A549 (cell line): ENCODE measurements at regions not wholly inside any gene's neighbourhood (a gene's known extent, or its start where the extent isn't known, plus 50 kb on each side); places are given as distances from the start of the nearest gene placed in this dataset.

ENCODE experiments used
- ATAC-seq, 2 experiments: fragments of 200-7000 bp in 1 of 2; fragments of >200 bp in 1 of 2; cut with Nextera tagmentation in 1 of 2; cut with Tn5 transposase in 1 of 2; 3 replicates each; pipeline versions ENCODE4 v1.8.0 to v1.9.1; 2018 to 2020; ENCODE audit warnings: mild to moderate bottlenecking in 1 of 2, moderate library complexity in 1 of 2
- CTCF ChIA-PET: fragments of 300-600 bp; sonication (Branson Sonifier 250); formaldehyde crosslinking; extraction: SDS; loops from one replicate; lab custom pipeline; 2021; ENCODE audit warnings: antibody characterized with exemption, inconsistent platforms; lab: Yijun Ruan, JAX
- POLR2A ChIA-PET: fragments of 350-600 bp; formaldehyde crosslinking; extraction: SDS; loops from one replicate; lab custom pipeline; 2021; ENCODE audit warnings: antibody characterized with exemption, inconsistent platforms; lab: Yijun Ruan, JAX
- DNase-seq, 2 experiments: peaks; one replicate each; pipeline versions ENCODE4 v3.0.0 to v3.0.0-alpha.2; 2011 to 2016; ENCODE audit warnings: low read depth in 1 of 2, low spot score in 1 of 2
- FAIRE-seq: peaks from 2 replicates; lab custom pipeline; 2011; peaks lifted over from hg19 to GRCh38; lab: Jason Lieb, UNC
- H3K27ac ChIP-seq, 2 experiments: fragments of >200 bp; sonication (Bioruptor Twin); formaldehyde crosslinking; 3 replicates each; pipeline ENCODE4 v1.5.1; 2016 to 2017
- H3K4me1 ChIP-seq: fragments of >200 bp; sonication (Bioruptor Twin); formaldehyde crosslinking; 3 replicates; pipeline ENCODE4 v1.6.1; 2016
- H3K4me2 ChIP-seq: fragments of >200 bp; sonication (Bioruptor Twin); formaldehyde crosslinking; 3 replicates; pipeline ENCODE4 v1.6.1; 2016
- H3K4me3 ChIP-seq: fragments of >200 bp; sonication (Bioruptor Twin); formaldehyde crosslinking; 3 replicates; pipeline ENCODE4 v1.5.1; 2016
- H3K9me3 ChIP-seq: fragments of >200 bp; sonication (Bioruptor Twin); formaldehyde crosslinking; 3 replicates; pipeline ENCODE4 v1.6.1; 2016
- ATOH8 ChIP-seq: fragments of 250-450 bp; sonication (Bioruptor Pico); IDR thresholded peaks from 2 replicates; pipeline ENCODE4 v1.5.0; 2020; ENCODE audit warnings: low read depth, mild to moderate bottlenecking, moderate library complexity
- BCL3 ChIP-seq: fragments of >200 bp; sonication (Bioruptor Twin); formaldehyde crosslinking; IDR thresholded peaks from 3 replicates; pipeline ENCODE4 v1.6.1; 2016
- CBX8 ChIP-seq: fragments of 200-600 bp; sonication (generic); IDR thresholded peaks from 2 replicates; pipeline ENCODE4 v1.6.1; 2016
- CHD2 ChIP-seq: fragments of 150-350 bp; IDR thresholded peaks from 2 replicates; pipeline ENCODE4 v1.6.1; 2014; ENCODE audit warnings: low read length; ENCODE audit not compliant: partially characterized antibody
- CHD4 ChIP-seq: fragments of 200-600 bp; sonication (generic); IDR thresholded peaks from 2 replicates; pipeline ENCODE4 v1.6.1; 2016; ENCODE audit warnings: antibody characterized with exemption, mild to moderate bottlenecking, borderline replicate concordance
- CTCF ChIP-seq: fragments of >200 bp; sonication (Bioruptor Twin); formaldehyde crosslinking; IDR thresholded peaks from 3 replicates; pipeline ENCODE4 v1.5.1; 2016
- E2F6 ChIP-seq: IDR thresholded peaks from 2 replicates; pipeline ENCODE4 v1.6.1; 2012; ENCODE audit warnings: low read depth, borderline replicate concordance
- EHF ChIP-seq: fragments of 250-450 bp; sonication (Bioruptor Pico); IDR thresholded peaks from 2 replicates; pipeline ENCODE4 v1.5.0; 2020; ENCODE audit warnings: mild to moderate bottlenecking
- EHMT2 ChIP-seq: fragments of 200-600 bp; sonication (generic); IDR thresholded peaks from 2 replicates; pipeline ENCODE4 v1.6.1; 2016; ENCODE audit warnings: antibody characterized with exemption, low read depth, mild to moderate bottlenecking, moderate library complexity
- GATA3 ChIP-seq: IDR thresholded peaks from 2 replicates; pipeline ENCODE4 v1.6.1; 2012; ENCODE audit warnings: borderline replicate concordance
- HDAC2 ChIP-seq: fragments of 200-600 bp; sonication (generic); IDR thresholded peaks from 2 replicates; pipeline ENCODE4 v1.6.1; 2016
- HMGXB4 ChIP-seq: fragments of 250-450 bp; sonication (Bioruptor Pico); IDR thresholded peaks from 2 replicates; pipeline ENCODE4 v1.5.0; 2021; ENCODE audit warnings: mild to moderate bottlenecking, moderate library complexity, borderline replicate concordance
- KDM1A ChIP-seq: fragments of 200-600 bp; sonication (generic); IDR thresholded peaks from 2 replicates; pipeline ENCODE4 v1.6.1; 2016; ENCODE audit warnings: low read depth, mild to moderate bottlenecking
- MAX ChIP-seq: IDR thresholded peaks from 2 replicates; pipeline ENCODE4 v1.6.1; 2012
- MYC ChIP-seq: IDR thresholded peaks from 2 replicates; pipeline ENCODE4 v1.6.1; 2012; ENCODE audit warnings: mild to moderate bottlenecking, inconsistent platforms, low read length, improper control_type of control experiment, borderline replicate concordance
- POLR2A ChIP-seq: IDR thresholded peaks from 2 replicates; pipeline ENCODE4 v1.6.1; 2012; ENCODE audit warnings: mild to moderate bottlenecking, low read length
- RAD21 ChIP-seq, 2 experiments: fragments of >200 bp in 1 of 2; sonication (Bioruptor Twin) in 1 of 2; formaldehyde crosslinking in 1 of 2; IDR thresholded peaks in 1 of 2; conservative IDR thresholded peaks in 1 of 2; 2 replicates in 1 of 2; 3 replicates in 1 of 2; pipeline ENCODE4 v1.6.1; 2012 to 2018; ENCODE audit warnings: inconsistent platforms in 1 of 2
- RARB ChIP-seq: fragments of 250-450 bp; sonication (Bioruptor Pico); IDR thresholded peaks from 2 replicates; pipeline ENCODE4 v1.8.0; 2021; ENCODE audit warnings: mild to moderate bottlenecking, moderate library complexity
- REST ChIP-seq: fragments of 200-600 bp; sonication (generic); IDR thresholded peaks from 2 replicates; pipeline ENCODE4 v1.6.1; 2016; ENCODE audit warnings: antibody characterized with exemption, mild to moderate bottlenecking, moderate library complexity
- RFX5 ChIP-seq: fragments of 450-650 bp; IDR thresholded peaks from 2 replicates; pipeline ENCODE4 v1.7.1; 2014; ENCODE audit warnings: antibody characterized with exemption, mild to moderate bottlenecking, moderate library complexity
- SMC3 ChIP-seq: fragments of >200 bp; sonication (Bioruptor Twin); formaldehyde crosslinking; IDR thresholded peaks from 3 replicates; pipeline ENCODE4 v1.6.1; 2018; ENCODE audit warnings: inconsistent platforms
- TP53 ChIP-seq: fragments of 250-450 bp; sonication (Bioruptor Pico); IDR thresholded peaks from 2 replicates; pipeline ENCODE4 v1.5.0; 2021; ENCODE audit warnings: mild to moderate bottlenecking, moderate library complexity
- USF2 ChIP-seq: fragments of 450-650 bp; IDR thresholded peaks from 2 replicates; pipeline ENCODE4 v1.6.1; 2014; ENCODE audit warnings: antibody characterized with exemption
- WGBS: methylation state at CpG from one replicate; pipeline ENCODE4 v1.1.6; 2017; ENCODE audit errors: missing lambda C conversion rate; 5-methylcytosine and 5-hydroxymethylcytosine counted together

- TF ChIP-seq RAD21 (conservative IDR thresholded peaks at IDR 0.05 in 1 of 2, IDR thresholded peaks at IDR 0.05 in 1 of 2), result no peak
Observed at GRCh38 chr16:64384636-64385035, 737.2 kb downstream of the CDH11 start (continued).

GRCh38 chr16:64381979-64382378 lies 739.9 kb downstream of the CDH11 start:
- ChIA-PET POLR2A (no interaction called here), CTCF (no interaction called here)
- no peaks in the 10 kb centered on the region for H3K9me3 ChIP-seq
- WGBS, result 31% methylated on average over 4 of the region's 4 CpGs
- TF ChIP-seq RFX5 (no peak), HMGXB4 (CRISPR knock-in tag) (no peak), USF2 (no peak), CTCF (no peak), BCL3 (no peak), TP53 (no peak), GATA3 (no peak), EHF (no peak), MYC (no peak), SMC3 (no peak), KDM1A (no peak), MAX (no peak), E2F6 (no peak), ATOH8 (no peak), CHD4 (no peak)
- TF ChIP-seq, all 56 proteins: peak for 0
- no peak for ATAC-seq
- Histone ChIP-seq H3K4me1 (no peaks in the 10 kb centered on the region), H3K27ac (no peak overlapping the region), H3K4me2 (no peak overlapping the region), H3K4me3 (no peak overlapping the region)
- no peak for DNase-seq
- no peak for FAIRE-seq

- ChIA-PET CTCF (no interaction called here), POLR2A (no interaction called here)
- no peak for FAIRE-seq
- H3K4me3 ChIP-seq, result no peak overlapping the region
- WGBS, result 5% methylated on average over 3 of the region's 3 CpGs
- no peak overlapping the region for H3K4me2 ChIP-seq
- no peaks in the 10 kb centered on the region for H3K4me1 ChIP-seq
- H3K9me3 ChIP-seq, result no peaks in the 10 kb centered on the region
- DNase-seq, result no peak
- no peak overlapping the region for H3K27ac ChIP-seq
- no peak for ATAC-seq
- TF ChIP-seq REST (no peak), RARB (CRISPR knock-in tag) (no peak), CHD4 (no peak), CHD2 (no peak), HMGXB4 (CRISPR knock-in tag) (no peak), HDAC2 (no peak), KDM1A (no peak), POLR2A (no peak), CBX8 (no peak), EHF (no peak), GATA3 (no peak), EHMT2 (no peak)
Observed at GRCh38 chr16:64380751-64381150, 741.1 kb downstream of the CDH11 start.
